K562 (cell line): ENCODE measurements at regions not wholly inside any gene's neighbourhood (a gene's known extent, or its start where the extent isn't known, plus 50 kb on each side); places are given as distances from the start of the nearest gene placed in this dataset.

Experiments
- ATAC-seq: fragments of 200-7000 bp; cut with Tn5 transposase; 3 replicates; pipeline ENCODE4 v1.9.1; 2020; ENCODE audit warnings: moderate library complexity
- BruUV-seq: library from RNA; stranded (reverse); fragments of 400-500 nt; replicated peaks from 2 replicates; lab custom pipeline; 2021; lab: Mats Ljungman, UMichigan
- CTCF ChIA-PET: fragments of 300-600 bp; formaldehyde crosslinking; extraction: SDS; loops from one replicate; lab custom pipeline; 2021; ENCODE audit warnings: low intra/inter-chr PET ratio; lab: Yijun Ruan, JAX
- POLR2A ChIA-PET: fragments of 300-600, 350-650 bp; sonication (Branson Sonifier 250); formaldehyde crosslinking; extraction: SDS; loops from one replicate; lab custom pipeline; 2021; ENCODE audit warnings: antibody characterized with exemption, inconsistent platforms; lab: Yijun Ruan, JAX
- DNase-seq, 4 experiments: peaks; one replicate each; pipeline versions ENCODE4 v3.0.0 to v3.0.0-alpha.2; 2011 to 2018; ENCODE audit warnings: low spot score in 3 of 4, mixed read lengths in 3 of 4; ENCODE audit errors: extremely low read depth in 1 of 4
- FAIRE-seq: peaks from 2 replicates; lab custom pipeline; 2011; peaks lifted over from hg19 to GRCh38; lab: Jason Lieb, UNC
- H2AFZ ChIP-seq: 2 replicates; pipeline ENCODE4 v1.6.0; 2011; ENCODE audit warnings: low read depth, low read length, control low read depth, inconsistent platforms
- H3K27ac ChIP-seq: fragments of 200-600 bp; 3 replicates; pipeline ENCODE4 v1.8.0; 2011; ENCODE audit warnings: low read depth, mild to moderate bottlenecking, control low read depth, inconsistent platforms, low read length, moderate library complexity, mixed read lengths; ENCODE audit errors: extremely low read depth
- H3K27me3 ChIP-seq, 2 experiments: fragments of 300-600 bp in 1 of 2; 2 replicates in 1 of 2; 3 replicates in 1 of 2; pipeline versions ENCODE4 v1.6.0 to v1.8.0; 2011; ENCODE audit warnings: inconsistent platforms in 2 of 2, low read length in 2 of 2, mild to moderate bottlenecking in 1 of 2, mixed read lengths in 1 of 2, moderate library complexity in 1 of 2; ENCODE audit not compliant: control insufficient read depth in 2 of 2, insufficient read depth in 2 of 2
- H3K36me3 ChIP-seq: fragments of 300-600 bp; 3 replicates; pipeline ENCODE4 v1.8.0; 2011; ENCODE audit warnings: mild to moderate bottlenecking, low read length, inconsistent platforms; ENCODE audit not compliant: control insufficient read depth, insufficient read depth
- H3K4me1 ChIP-seq, 2 experiments: fragments of 200-600 bp in 1 of 2; replicated peaks in 1 of 2; 2 replicates in 1 of 2; 3 replicates in 1 of 2; pipeline versions ENCODE4 v1.5.1 to v1.8.0; 2011; ENCODE audit warnings: inconsistent platforms in 2 of 2, low read length in 2 of 2, mild to moderate bottlenecking in 1 of 2, mixed read lengths in 1 of 2, moderate library complexity in 1 of 2; ENCODE audit not compliant: control insufficient read depth in 2 of 2, insufficient read depth in 2 of 2
- H3K4me2 ChIP-seq: 2 replicates; pipeline ENCODE4 v1.6.1; 2011; ENCODE audit warnings: low read length, control low read depth, inconsistent platforms, mixed read lengths; ENCODE audit not compliant: insufficient read depth
- H3K4me3 ChIP-seq: fragments of 200-600 bp; sonication (generic), shearing (Covaris generic); 2 replicates; pipeline ENCODE4 v1.5.1; 2016; ENCODE audit warnings: control low read depth, inconsistent platforms
- H3K79me2 ChIP-seq: fragments of 200-600 bp; 3 replicates; pipeline ENCODE4 v1.8.0; 2011; ENCODE audit warnings: low read length, inconsistent platforms; ENCODE audit not compliant: control insufficient read depth, insufficient read depth
- H3K9ac ChIP-seq, 2 experiments: 2 replicates each; pipeline versions ENCODE4 v1.6.0 to v1.6.1; 2011; ENCODE audit warnings: low read depth in 2 of 2, low read length in 2 of 2, control low read depth in 1 of 2, inconsistent platforms in 1 of 2, mild to moderate bottlenecking in 1 of 2, mixed read lengths in 1 of 2; ENCODE audit not compliant: insufficient read depth in 1 of 2
- H3K9me1 ChIP-seq: one replicate; pipeline ENCODE4 v1.6.0; 2011; ENCODE audit warnings: inconsistent platforms, mild to moderate bottlenecking, low read length, moderate library complexity; ENCODE audit not compliant: control insufficient read depth, insufficient read depth
- H3K9me3 ChIP-seq: replicated peaks from 2 replicates; pipeline ENCODE4 v1.5.1; 2011; ENCODE audit warnings: low read depth, low read length, inconsistent platforms; ENCODE audit not compliant: control insufficient read depth, insufficient read depth
- H4K20me1 ChIP-seq: replicated peaks from 2 replicates; pipeline ENCODE4 v1.6.1; 2011; ENCODE audit warnings: low read length, inconsistent platforms, mixed read lengths; ENCODE audit not compliant: control insufficient read depth, insufficient read depth
- ARID2 ChIP-seq: fragments of 450-650 bp; IDR thresholded peaks from 2 replicates; pipeline ENCODE4 v1.6.1; 2017; ENCODE audit warnings: antibody characterized with exemption, mild to moderate bottlenecking
- CBFA2T3 ChIP-seq: fragments of 450-650 bp; IDR thresholded peaks from 2 replicates; pipeline ENCODE4 v1.6.1; 2017
- CCNT2 ChIP-seq: IDR thresholded peaks from 2 replicates; pipeline ENCODE4 v1.6.1; 2011; ENCODE audit warnings: borderline replicate concordance, low read depth, mild to moderate bottlenecking, moderate library complexity, mixed read lengths, low read length; ENCODE audit not compliant: insufficient read length; ENCODE audit errors: extremely low read depth
- CHCHD3 ChIP-seq: fragments of 250-450 bp; sonication (Bioruptor Pico); IDR thresholded peaks from 2 replicates; pipeline ENCODE4 v2.1.2; 2022; ENCODE audit warnings: mild to moderate bottlenecking
- DNMT1 ChIP-seq: fragments of 450-650 bp; IDR thresholded peaks from 2 replicates; pipeline ENCODE4 v1.6.1; 2016; ENCODE audit warnings: antibody characterized with exemption, mild to moderate bottlenecking
- ELK3 ChIP-seq: fragments of 450-650 bp; formaldehyde crosslinking; IDR thresholded peaks from 2 replicates; pipeline ENCODE4 v1.4.0; 2020; ENCODE audit warnings: mild to moderate bottlenecking
- ID3 ChIP-seq, 2 experiments: fragments of 250-450 bp in 1 of 2; fragments of 450-650 bp in 1 of 2; sonication (Bioruptor Pico) in 1 of 2; IDR thresholded peaks; 2 replicates each; pipeline versions ENCODE4 v1.6.1 to v1.8.0; 2016 to 2021; ENCODE audit warnings: mild to moderate bottlenecking in 2 of 2, moderate library complexity in 2 of 2, missing compliant biosample characterization in 1 of 2, missing genetic modification characterization in 1 of 2
- IRF2 ChIP-seq: sonication (generic); formaldehyde crosslinking; IDR thresholded peaks from 2 replicates; pipeline ENCODE4 v1.8.1; 2022; ENCODE audit warnings: mild to moderate bottlenecking, missing genetic modification reagents
- KLF13 ChIP-seq: fragments of 450-650 bp; IDR thresholded peaks from 2 replicates; pipeline ENCODE4 v1.6.1; 2016; ENCODE audit warnings: missing genetic modification characterization, low read depth, mild to moderate bottlenecking, missing compliant biosample characterization, moderate library complexity, borderline replicate concordance
- MAFG ChIP-seq: fragments of 450-650 bp; conservative IDR thresholded peaks from 2 replicates; pipeline ENCODE4 v1.6.1; 2016; ENCODE audit warnings: missing genetic modification characterization, missing compliant biosample characterization
- MAX ChIP-seq: sonication (generic); formaldehyde crosslinking; IDR thresholded peaks from 2 replicates; pipeline ENCODE4 v1.9.0; 2022; ENCODE audit warnings: mild to moderate bottlenecking, missing genetic modification reagents
- NCOA6 ChIP-seq: fragments of 450-650 bp; IDR thresholded peaks from 2 replicates; pipeline ENCODE4 v1.6.1; 2017; ENCODE audit warnings: mild to moderate bottlenecking
- PRPF4 ChIP-seq: fragments of 200-400 bp; formaldehyde crosslinking; IDR thresholded peaks from one replicate; pipeline ENCODE4 v1.6.1; 2017; ENCODE audit warnings: low read length, low read depth, mild to moderate bottlenecking; ENCODE audit not compliant: insufficient read depth, poor library complexity, severe bottlenecking
- RCOR1 ChIP-seq, 2 experiments: IDR thresholded peaks; 2 replicates each; pipeline ENCODE4 v1.6.1; 2012; ENCODE audit warnings: low read depth in 2 of 2, low read length in 2 of 2, borderline replicate concordance in 1 of 2, improper control_type of control experiment in 1 of 2
- SNIP1 ChIP-seq: fragments of 450-650 bp; IDR thresholded peaks from 2 replicates; pipeline ENCODE4 v1.7.1; 2017; ENCODE audit warnings: low read depth, mild to moderate bottlenecking
- ZNF165 ChIP-seq: fragments of 250-450 bp; sonication (Bioruptor Pico); IDR thresholded peaks from 2 replicates; pipeline ENCODE4 v1.4.0; 2020; ENCODE audit warnings: borderline replicate concordance
- ZNF561 ChIP-seq: fragments of 450-650 bp; formaldehyde crosslinking; conservative IDR thresholded peaks from 2 replicates; pipeline ENCODE4 v1.4.0; 2020; ENCODE audit warnings: mild to moderate bottlenecking, moderate library complexity
- WGBS: fragments of 100-300 bp; shearing (Covaris generic); methylation state at CpG from one replicate; pipeline ENCODE4 v1.1.6; 2016; ENCODE audit warnings: low coverage, mixed read lengths; ENCODE audit not compliant: insufficient coverage; ENCODE audit errors: missing lambda C conversion rate; 5-methylcytosine and 5-hydroxymethylcytosine counted together
- in situ Hi-C: fragments of 300-500 bp; cut with MboI; formaldehyde crosslinking; loops from 4 replicates; pipeline ENCODE4 v1.15.0; 2018; ENCODE audit warnings: inconsistent platforms, mixed read lengths
- intact Hi-C: fragments of 100-400 bp; cut with micrococcal nuclease; formaldehyde crosslinking; loops from 2 replicates; pipeline ENCODE4 v1.14.2; 2022

GRCh38 chr1:56054959-56055358 is 524.4 kb downstream of the PLPP3 start:
- Histone ChIP-seq H2AFZ (no peak overlapping the region), H4K20me1 (no peaks in the 10 kb centered on the region), H3K27me3 (no peaks in the 10 kb centered on the region), H3K9ac (no peak overlapping the region), H3K36me3 (no peaks in the 10 kb centered on the region), H3K9me1 (no peaks in the 10 kb centered on the region), H3K4me1 (no peaks in the 10 kb centered on the region), H3K79me2 (no peaks in the 10 kb centered on the region), H3K27ac (no peak overlapping the region), H3K9me3 (no peaks in the 10 kb centered on the region), H3K4me2 (no peak overlapping the region), H3K4me3 (no peak overlapping the region)
- intact Hi-C loops: no loop called here
- no peak for DNase-seq
- in situ Hi-C loops: no loop called here
- no peak for FAIRE-seq
- ChIA-PET POLR2A (no interaction called here), CTCF (no interaction called here)
- TF ChIP-seq CHCHD3: no peak
- no peak for TF ChIP-seq PRPF4
- no peak for ATAC-seq
- no TSS peak for BruUV-seq

GRCh38 chr1:56052041-56052440 is 527.3 kb downstream of the PLPP3 start:
- 0% methylated on average over 2 of the region's 2 CpGs for WGBS
- Histone ChIP-seq H3K4me2 (no peak overlapping the region), H3K4me1 (no peaks in the 10 kb centered on the region), H3K27ac (no peak overlapping the region), H3K9me1 (no peaks in the 10 kb centered on the region), H4K20me1 (no peaks in the 10 kb centered on the region), H3K9ac (no peak overlapping the region), H2AFZ (no peak overlapping the region), H3K4me3 (no peak overlapping the region), H3K36me3 (no peaks in the 10 kb centered on the region), H3K9me3 (no peaks in the 10 kb centered on the region), H3K27me3 (no peaks in the 10 kb centered on the region), H3K79me2 (no peaks in the 10 kb centered on the region)
- DNase-seq (no peak), ATAC-seq (no peak), FAIRE-seq (no peak)
- CTCF ChIA-PET: no interaction called here
- POLR2A ChIA-PET: no interaction called here
- BruUV-seq: no TSS peak
- intact Hi-C loops: no loop called here
- in situ Hi-C loops: no loop called here
- TF ChIP-seq DNMT1: no peak
- no peak for TF ChIP-seq MAFG
- TF ChIP-seq IRF2: no peak
- TF ChIP-seq MAX (CRISPR knock-in tag): no peak
- no peak for TF ChIP-seq RCOR1 (IDR thresholded peaks at IDR 0.05; ENCODE audit: borderline replicate concordance in 1 of 2, low read depth in 2 of 2, low read length in 2 of 2)
- no peak for TF ChIP-seq ELK3 (CRISPR knock-in tag)
- TF ChIP-seq SNIP1: no peak
- no peak for TF ChIP-seq CBFA2T3
- no peak for TF ChIP-seq CCNT2
- TF ChIP-seq KLF13 (tag): no peak
- TF ChIP-seq ZNF561 (CRISPR knock-in tag): no peak
- no peak for TF ChIP-seq NCOA6
- no peak for TF ChIP-seq ZNF165 (CRISPR knock-in tag)
- no peak for TF ChIP-seq ARID2
- no peak for TF ChIP-seq ID3 (CRISPR knock-in tag; IDR thresholded peaks at IDR 0.05)
- no peak for TF ChIP-seq ID3 (tag; IDR thresholded peaks at IDR 0.05)
